GM18499 (cell line): ENCODE measurements at regions not wholly inside any gene's neighbourhood (a gene's known extent, or its start where the extent isn't known, plus 50 kb on each side); places are given as distances from the start of the nearest gene placed in this dataset.
"Not testable (repeated sequence)": the region's sequence is repeated elsewhere in the genome, so short reads cannot be mapped to it uniquely, and the experiment has no call there.

Experiments used
- ATAC-seq: cut with Tn5 transposase; IDR thresholded peaks from one replicate; pipeline ENCODE4 v1.9.1; 2021; ENCODE audit warnings: moderate number of reproducible peaks; ENCODE audit not compliant: insufficient read depth, unreplicated experiment

GRCh38 chr9:68593760-68594159 lies 53.1 kb upstream of the TMEM252 start:
- not testable (repeated sequence) for ATAC-seq

- no peak for ATAC-seq
Observed at GRCh38 chr9:68595868-68596267, 55.2 kb upstream of the TMEM252 start.

DNA sequence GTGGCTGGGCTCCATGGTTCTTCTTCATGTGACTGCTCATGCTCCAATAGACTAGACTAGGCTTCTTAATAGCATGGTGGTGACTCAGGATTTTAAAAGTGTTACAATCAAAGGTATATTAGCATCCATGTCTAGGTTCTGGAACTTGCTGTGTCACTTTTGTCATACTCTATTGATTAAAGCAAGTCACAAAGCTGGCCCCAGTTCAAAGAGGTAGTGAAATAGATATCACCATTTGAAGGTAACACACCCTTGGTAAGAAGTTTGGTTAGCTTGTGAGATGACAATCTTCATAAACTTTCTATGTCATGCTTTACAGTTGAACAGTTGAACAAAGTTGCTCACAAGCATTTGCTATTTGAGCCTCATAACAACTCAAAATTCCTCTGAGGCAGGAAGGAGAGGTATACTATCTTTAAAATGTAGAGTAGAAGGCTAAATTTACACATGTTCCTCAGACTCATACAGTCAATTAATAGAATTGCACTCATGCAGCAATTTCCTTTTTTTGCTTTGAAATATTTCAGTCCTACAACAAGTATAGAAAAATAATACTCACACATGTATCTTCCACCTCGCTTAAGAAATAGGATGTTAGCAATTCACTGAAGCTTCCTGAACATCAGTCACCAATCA lies 56.8 kb upstream of the TMEM252 start:
- no peak for ATAC-seq

GRCh38 chr9:68599826-68600225 lies 59.1 kb upstream of the TMEM252 start:
- no peak for ATAC-seq

DNA sequence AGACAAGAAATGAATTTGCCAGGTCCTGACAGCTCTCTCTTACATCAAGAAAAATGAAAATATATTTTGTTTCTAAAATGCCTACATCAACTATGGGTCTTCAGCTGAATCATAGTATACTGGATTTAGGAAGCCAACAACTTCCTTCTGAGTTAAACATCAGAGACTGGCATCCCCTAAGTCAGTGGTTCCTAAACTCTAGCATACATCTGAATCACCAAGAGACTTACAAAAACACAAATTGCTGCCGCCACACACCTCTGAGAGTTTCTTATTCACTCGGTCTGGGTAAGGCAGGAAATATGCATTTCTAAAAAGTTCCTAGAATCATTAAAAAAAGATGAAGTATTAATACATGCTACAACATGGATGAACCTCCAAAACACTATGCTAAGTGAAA lies 60.4 kb upstream of the TMEM252 start:
- no peak for ATAC-seq

- no peak for ATAC-seq
Observed at GRCh38 chr9:68603371-68603770, 62.7 kb upstream of the TMEM252 start.

DNA sequence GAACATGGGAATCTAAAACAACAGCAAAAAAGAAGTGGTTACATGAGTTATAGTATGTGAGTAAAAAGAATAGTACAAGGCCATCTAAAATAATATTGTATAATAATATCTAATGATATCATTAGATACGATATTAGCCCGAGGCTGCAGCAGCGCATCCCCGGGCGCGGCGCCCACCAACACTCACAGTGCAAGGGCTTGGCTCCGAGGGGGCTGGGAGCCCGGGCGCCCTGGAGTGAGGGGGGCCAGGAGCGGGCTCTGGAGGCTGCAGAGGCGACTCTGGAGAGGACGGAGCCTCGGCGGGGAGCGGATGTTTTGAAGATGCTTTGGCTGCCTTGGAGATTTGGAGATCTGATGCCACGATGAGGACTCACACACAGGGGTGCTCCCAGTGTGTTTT lies 68.1 kb upstream of the TMEM252 start:
- no peak for ATAC-seq

GRCh38 chr9:68609901-68610415 lies 69.3 kb upstream of the TMEM252 start:
- ATAC-seq, result no peak

GRCh38 chr9:68614121-68614520 lies 73.4 kb upstream of the TMEM252 start:
- no peak for ATAC-seq

DNA sequence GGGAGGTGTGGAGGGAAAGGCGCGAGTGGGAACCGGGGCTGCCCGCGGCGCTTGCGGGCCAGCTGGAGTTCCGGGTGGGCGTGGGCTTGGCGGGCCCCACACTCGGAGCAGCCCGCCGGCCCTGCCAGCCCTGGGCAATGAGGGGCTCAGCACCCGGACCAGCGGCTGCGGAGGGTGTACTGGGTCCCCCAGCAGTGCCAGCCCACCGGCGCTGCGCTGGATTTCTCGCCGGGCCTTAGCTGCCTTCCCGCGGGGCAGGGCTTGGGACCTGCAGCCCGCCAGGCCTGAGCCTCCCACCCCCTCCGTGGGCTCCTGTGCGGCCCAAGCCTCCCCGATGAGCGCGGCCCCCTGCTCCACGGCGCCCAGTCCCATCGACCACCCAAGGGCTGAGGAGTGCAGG lies 76.3 kb upstream of the TMEM252 start:
- not testable (repeated sequence) for ATAC-seq

- no peak for ATAC-seq
Observed at GRCh38 chr9:68619072-68619471, 78.4 kb upstream of the TMEM252 start.

- no peak for ATAC-seq
Observed at GRCh38 chr9:68619636-68620035, 79.0 kb upstream of the TMEM252 start.

- no peak for ATAC-seq
Observed at GRCh38 chr9:68625559-68625958, 79.5 kb upstream of the PIP5K1B start.

- no peak for ATAC-seq
Observed at GRCh38 chr9:68626526-68626925, 78.5 kb upstream of the PIP5K1B start.

GRCh38 chr9:68627104-68627503 lies 77.9 kb upstream of the PIP5K1B start:
- no peak for ATAC-seq

- no peak for ATAC-seq
Observed at GRCh38 chr9:68627594-68627993, 77.4 kb upstream of the PIP5K1B start.

GRCh38 chr9:68629042-68629441 lies 76.0 kb upstream of the PIP5K1B start:
- no peak for ATAC-seq

- ATAC-seq, result no peak
Observed at GRCh38 chr9:68631811-68632210, 73.2 kb upstream of the PIP5K1B start.

DNA sequence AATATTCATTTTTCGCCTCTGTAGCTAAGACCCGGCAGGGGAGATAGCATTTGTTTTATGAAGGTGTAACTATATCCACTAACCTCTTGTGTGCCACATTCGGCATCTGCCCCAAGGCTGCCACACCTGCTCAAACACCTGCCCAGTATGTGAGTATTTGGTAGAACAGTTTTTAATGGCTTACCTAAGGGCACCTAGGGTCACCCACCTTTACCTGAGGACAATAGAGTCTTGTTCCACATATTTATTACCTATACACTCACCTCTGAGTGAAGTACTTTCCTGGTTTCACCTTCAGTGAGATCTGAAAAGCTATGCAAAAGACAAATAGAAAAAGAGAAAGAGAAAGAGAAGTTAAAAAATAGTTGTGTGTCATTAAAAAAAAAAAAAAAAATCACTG lies 68.0 kb upstream of the PIP5K1B start:
- no peak for ATAC-seq

- ATAC-seq, result not testable (repeated sequence)
Observed at GRCh38 chr9:68639261-68639660, 65.8 kb upstream of the PIP5K1B start.

DNA sequence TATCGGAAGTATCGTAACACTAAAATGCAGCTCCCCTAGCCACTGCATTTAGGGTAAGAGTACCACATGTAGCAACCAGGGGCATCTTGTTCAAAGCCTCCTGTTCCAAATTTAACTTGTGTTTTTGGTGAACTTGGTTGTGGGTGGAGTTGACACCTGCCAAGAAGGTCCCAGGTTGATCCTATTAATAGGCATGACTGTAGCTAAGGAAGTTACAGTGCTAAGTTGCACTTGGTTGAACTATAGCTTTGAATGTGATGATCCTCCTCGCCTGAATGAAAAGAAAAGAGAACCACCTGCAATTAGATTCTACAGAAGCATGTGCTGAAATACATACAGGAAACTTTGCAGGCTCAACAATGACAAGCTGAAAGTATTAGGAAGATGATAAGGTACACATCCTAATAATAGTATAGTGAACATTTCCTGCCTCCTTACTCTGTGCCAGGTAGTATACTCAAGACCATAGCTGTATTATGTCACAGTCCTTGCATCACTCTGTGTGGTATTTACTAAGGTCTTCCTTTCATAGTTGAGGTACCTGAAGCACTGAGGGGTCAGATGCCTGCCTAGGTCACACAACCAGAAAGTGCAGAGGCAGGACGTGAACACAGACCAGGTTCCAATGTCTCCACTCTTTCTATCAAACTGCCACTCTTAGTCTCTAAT lies 64.5 kb upstream of the PIP5K1B start:
- ATAC-seq, result no peak
